K562 (cell line): ENCODE measurements at regions not wholly inside any gene's neighbourhood (a gene's known extent, or its start where the extent isn't known, plus 50 kb on each side); places are given as distances from the start of the nearest gene placed in this dataset.

Source experiments
- CEBPB ChIP-seq: fragments of 450-650 bp; IDR thresholded peaks from 2 replicates; pipeline ENCODE4 v1.6.1; 2016; ENCODE audit warnings: missing genetic modification characterization, missing compliant biosample characterization
- CTBP1 ChIP-seq: fragments of 450-650 bp; IDR thresholded peaks from 2 replicates; pipeline ENCODE4 v1.6.1; 2016; ENCODE audit warnings: borderline replicate concordance
- EP300 ChIP-seq: IDR thresholded peaks from 2 replicates; pipeline ENCODE4 v1.6.1; 2012; ENCODE audit warnings: low read length, improper control_type of control experiment
- ETV5 ChIP-seq: sonication (generic); formaldehyde crosslinking; IDR thresholded peaks from 2 replicates; pipeline ENCODE4 v1.4.0; 2020; ENCODE audit warnings: low read depth, mild to moderate bottlenecking, missing genetic modification reagents
- FOXP4 ChIP-seq: sonication (generic); formaldehyde crosslinking; IDR thresholded peaks from 2 replicates; pipeline ENCODE4 v1.8.0; 2022; ENCODE audit warnings: mild to moderate bottlenecking, missing genetic modification reagents, borderline replicate concordance
- HEY1 ChIP-seq: fragments of 250-450 bp; sonication (Bioruptor Pico); IDR thresholded peaks from 2 replicates; pipeline ENCODE4 v1.5.0; 2020; ENCODE audit warnings: mild to moderate bottlenecking, moderate library complexity, borderline replicate concordance
- HMBOX1 ChIP-seq: sonication (generic); IDR thresholded peaks from 2 replicates; pipeline ENCODE4 v1.6.1; 2016
- HNRNPUL1 ChIP-seq: fragments of 200-400 bp; formaldehyde crosslinking; IDR thresholded peaks from 2 replicates; pipeline ENCODE4 v1.6.1; 2017; ENCODE audit warnings: low read length
- L3MBTL2 ChIP-seq: fragments of 450-650 bp; IDR thresholded peaks from 2 replicates; pipeline ENCODE4 v1.6.1; 2016; ENCODE audit warnings: mild to moderate bottlenecking, moderate library complexity
- MAFF ChIP-seq: IDR thresholded peaks from 2 replicates; pipeline ENCODE4 v1.6.1; 2012; ENCODE audit warnings: low read length, improper control_type of control experiment
- MEF2D ChIP-seq: conservative IDR thresholded peaks from 2 replicates; pipeline ENCODE4 v1.6.1; 2016; ENCODE audit warnings: low read depth, missing genetic modification characterization, missing compliant biosample characterization
- MTA1 ChIP-seq: fragments of 450-650 bp; IDR thresholded peaks from 2 replicates; pipeline ENCODE4 v1.6.1; 2017; ENCODE audit warnings: borderline replicate concordance
- MXD1 ChIP-seq: fragments of 250-450 bp; sonication (Bioruptor Pico); IDR thresholded peaks from 2 replicates; pipeline ENCODE4 v1.8.0; 2021; ENCODE audit warnings: borderline replicate concordance, mild to moderate bottlenecking, moderate library complexity; ENCODE audit not compliant: poor library complexity, severe bottlenecking
- MYNN ChIP-seq, 2 experiments: sonication (generic); formaldehyde crosslinking in 1 of 2; IDR thresholded peaks; 2 replicates each; pipeline versions ENCODE4 v1.5.0 to v1.6.1; 2016 to 2020; ENCODE audit warnings: antibody characterized with exemption in 1 of 2, missing genetic modification reagents in 1 of 2
- NR2C2 ChIP-seq, 2 experiments: fragments of 200-800 bp in 1 of 2; sonication (Bioruptor generic) in 1 of 2; sonication (generic) in 1 of 2; formaldehyde crosslinking in 1 of 2; IDR thresholded peaks; 2 replicates each; pipeline versions ENCODE4 v1.6.1 to v1.8.0; 2016 to 2022; ENCODE audit warnings: mild to moderate bottlenecking in 1 of 2, missing compliant biosample characterization in 1 of 2, missing genetic modification characterization in 1 of 2, missing genetic modification reagents in 1 of 2
- SAFB ChIP-seq: fragments of 200-400 bp; formaldehyde crosslinking; IDR thresholded peaks from 2 replicates; pipeline ENCODE4 v1.6.1; 2017; ENCODE audit warnings: low read depth, low read length, borderline replicate concordance
- SMARCE1 ChIP-seq: fragments of 450-650 bp; IDR thresholded peaks from 2 replicates; pipeline ENCODE4 v1.7.1; 2016; ENCODE audit warnings: mild to moderate bottlenecking
- SRSF3 ChIP-seq: fragments of 200-400 bp; formaldehyde crosslinking; IDR thresholded peaks from 2 replicates; pipeline ENCODE4 v1.6.1; 2016; ENCODE audit warnings: mild to moderate bottlenecking, low read length, moderate library complexity; ENCODE audit not compliant: insufficient read depth
- TFAM ChIP-seq: fragments of 250-450 bp; sonication (Bioruptor Pico); conservative IDR thresholded peaks from 2 replicates; pipeline ENCODE4 v1.5.0; 2021; ENCODE audit warnings: mild to moderate bottlenecking, moderate library complexity
- ZBTB43 ChIP-seq: sonication (generic); formaldehyde crosslinking; IDR thresholded peaks from 2 replicates; pipeline ENCODE4 v1.8.0; 2023; ENCODE audit warnings: mild to moderate bottlenecking, missing genetic modification reagents
- ZNF384 ChIP-seq: IDR thresholded peaks from 2 replicates; pipeline ENCODE4 v1.6.1; 2012; ENCODE audit warnings: low read depth, low read length, improper control_type of control experiment
- ZNF507 ChIP-seq: conservative IDR thresholded peaks from 2 replicates; pipeline ENCODE4 v1.6.1; 2017; ENCODE audit warnings: missing genetic modification characterization, missing compliant biosample characterization
- ZNF589 ChIP-seq: fragments of 200-800 bp; sonication (Bioruptor generic); IDR thresholded peaks from 2 replicates; pipeline ENCODE4 v1.6.1; 2016; ENCODE audit warnings: low read depth, missing genetic modification characterization, missing compliant biosample characterization
- ZZZ3 ChIP-seq: fragments of 450-650 bp; IDR thresholded peaks from 2 replicates; pipeline ENCODE4 v1.6.1; 2016; ENCODE audit warnings: antibody characterized with exemption, mild to moderate bottlenecking, moderate library complexity

GRCh38 chr12:68559984-68560850 is 50.5 kb upstream of the RAP1B start (continued):
- TF ChIP-seq HMBOX1 (no peak), SMARCE1 (peak; percentile 38; the same call in 1 of the 2 replicates), CTBP1 (peak; percentile 60; the same call in 1 of the 2 replicates), ZBTB43 (CRISPR knock-in tag) (peak; percentile 58; the same call in 1 of the 2 replicates), FOXP4 (CRISPR knock-in tag) (no peak), NR2C2 (CRISPR knock-in tag; IDR thresholded peaks at IDR 0.05) (no peak), NR2C2 (tag; IDR thresholded peaks at IDR 0.05) (peak; percentile 17; the same call in 1 of the 2 replicates), HNRNPUL1 (no peak), MTA1 (0 out of 2 replicates have a peak, but pooled peaks have one; percentile 21), SAFB (no peak), EP300 (no peak), CEBPB (peak; percentile 44), TFAM (CRISPR knock-in tag) (no peak), L3MBTL2 (peak; percentile 40), ZNF384 (no peak), ZNF507 (tag) (no peak), MAFF (no peak), SRSF3 (no peak), ETV5 (CRISPR knock-in tag) (peak; percentile 64; the same call in 1 of the 2 replicates), ZZZ3 (no peak), MEF2D (peak; percentile 44; the same call in 1 of the 2 replicates), MYNN (IDR thresholded peaks at IDR 0.05) (no peak), MYNN (CRISPR knock-in tag; IDR thresholded peaks at IDR 0.05) (no peak), MXD1 (no peak), HEY1 (CRISPR knock-in tag) (no peak), ZNF589 (CRISPR knock-in tag) (peak; percentile 82)
